ENCODE measurements at regions not wholly inside any gene's neighbourhood (a gene's known extent, or its start where the extent isn't known, plus 50 kb on each side); places are given as distances from the start of the nearest gene placed in this dataset.

DNA sequence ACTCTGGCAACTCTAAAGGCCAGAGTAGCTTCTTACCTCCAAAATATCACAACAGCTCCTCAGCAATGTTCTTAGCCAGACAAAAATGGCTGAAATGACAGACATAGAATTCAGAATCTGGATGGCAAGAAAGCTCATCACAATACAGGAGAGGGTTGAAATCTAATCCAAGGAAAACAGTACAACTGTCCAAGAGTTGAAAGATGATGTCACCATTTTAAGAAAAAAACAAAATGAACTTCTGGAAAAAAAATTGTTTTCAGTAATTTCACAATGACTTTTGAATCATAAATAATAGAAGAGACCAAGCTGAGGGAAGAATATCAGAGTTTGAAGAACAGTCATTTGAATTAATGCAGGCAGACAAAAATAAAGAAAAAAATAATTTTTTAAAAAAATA is 479.5 kb downstream of the ZWINT start:
- H3K9me3 ChIP-seq: no peaks in the 10 kb centered on the region
- no peak for DNase-seq
- TF ChIP-seq POLR2AphosphoS5 (IDR thresholded peaks at IDR 0.05) (no peak), POLR2A (IDR thresholded peaks at IDR 0.05) (no peak), EP300 (IDR thresholded peaks at IDR 0.05; ENCODE audit: low read depth) (no peak)
- TF ChIP-seq, protein P1, sequence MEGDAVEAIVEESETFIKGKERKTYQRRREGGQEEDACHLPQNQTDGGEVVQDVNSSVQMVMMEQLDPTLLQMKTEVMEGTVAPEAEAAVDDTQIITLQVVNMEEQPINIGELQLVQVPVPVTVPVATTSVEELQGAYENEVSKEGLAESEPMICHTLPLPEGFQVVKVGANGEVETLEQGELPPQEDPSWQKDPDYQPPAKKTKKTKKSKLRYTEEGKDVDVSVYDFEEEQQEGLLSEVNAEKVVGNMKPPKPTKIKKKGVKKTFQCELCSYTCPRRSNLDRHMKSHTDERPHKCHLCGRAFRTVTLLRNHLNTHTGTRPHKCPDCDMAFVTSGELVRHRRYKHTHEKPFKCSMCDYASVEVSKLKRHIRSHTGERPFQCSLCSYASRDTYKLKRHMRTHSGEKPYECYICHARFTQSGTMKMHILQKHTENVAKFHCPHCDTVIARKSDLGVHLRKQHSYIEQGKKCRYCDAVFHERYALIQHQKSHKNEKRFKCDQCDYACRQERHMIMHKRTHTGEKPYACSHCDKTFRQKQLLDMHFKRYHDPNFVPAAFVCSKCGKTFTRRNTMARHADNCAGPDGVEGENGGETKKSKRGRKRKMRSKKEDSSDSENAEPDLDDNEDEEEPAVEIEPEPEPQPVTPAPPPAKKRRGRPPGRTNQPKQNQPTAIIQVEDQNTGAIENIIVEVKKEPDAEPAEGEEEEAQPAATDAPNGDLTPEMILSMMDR (IDR thresholded peaks at IDR 0.05): no peak
- no peaks in the 10 kb centered on the region for H3K36me3 ChIP-seq
- intact Hi-C loops (cut with DNase I; ENCODE audit: low total_unique reads): no loop called here
- H3K27ac ChIP-seq: no peak overlapping the region
- in situ Hi-C loops (cut with MboI; ENCODE audit: low pct_ligation_motif_present in 1 of 4, low pct_unique_long_range_greater_than_20kb in 1 of 4, low sequenced_read_pairs in 3 of 4): no loop called here
- H3K27me3 ChIP-seq: no peaks in the 10 kb centered on the region
- no peak overlapping the region for H3K4me3 ChIP-seq
- no peaks in the 10 kb centered on the region for H3K4me1 ChIP-seq

DNA sequence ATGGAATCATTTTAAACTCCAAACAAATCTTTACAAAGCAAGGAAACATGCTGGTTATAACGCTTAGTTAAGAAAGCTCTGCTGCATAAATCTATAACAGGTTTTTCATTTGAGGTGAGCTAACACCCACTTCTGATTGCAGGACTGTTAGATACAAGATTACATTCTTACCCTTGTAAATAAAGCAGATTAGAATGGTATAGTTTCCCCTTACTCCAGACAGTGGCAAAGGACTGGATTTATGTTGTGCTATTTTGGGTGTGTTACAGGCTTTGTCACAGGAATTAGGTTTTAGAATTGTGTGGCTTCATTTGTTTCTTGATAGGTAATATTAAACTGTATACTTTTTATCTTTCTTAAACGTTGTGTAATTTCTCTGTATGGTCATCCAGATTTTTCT is 487.6 kb downstream of the ZWINT start:
- H3K27ac ChIP-seq: no peak overlapping the region
- 46 to 49% methylated on average over 2 of the region's 2 CpGs for WGBS, 2 donors (ENCODE audit: low coverage in 1 of 2)
- H3K9me3 ChIP-seq: no peaks in the 10 kb centered on the region
- TF ChIP-seq EP300 (IDR thresholded peaks at IDR 0.05; ENCODE audit: low read depth) (no peak), POLR2A (IDR thresholded peaks at IDR 0.05) (no peak), POLR2AphosphoS5 (IDR thresholded peaks at IDR 0.05) (no peak)
- TF ChIP-seq, protein P1 (IDR thresholded peaks at IDR 0.05): no peak
- H3K36me3 ChIP-seq: no peaks in the 10 kb centered on the region
- DNase-seq: no peak
- no peaks in the 10 kb centered on the region for H3K4me1 ChIP-seq
- H3K27me3 ChIP-seq: no peaks in the 10 kb centered on the region
- intact Hi-C loops (cut with DNase I; ENCODE audit: low total_unique reads) (no loop called here), in situ Hi-C loops (cut with MboI; ENCODE audit: low pct_ligation_motif_present in 1 of 4, low pct_unique_long_range_greater_than_20kb in 1 of 4, low sequenced_read_pairs in 3 of 4) (no loop called here)
- no peak overlapping the region for H3K4me3 ChIP-seq

DNA sequence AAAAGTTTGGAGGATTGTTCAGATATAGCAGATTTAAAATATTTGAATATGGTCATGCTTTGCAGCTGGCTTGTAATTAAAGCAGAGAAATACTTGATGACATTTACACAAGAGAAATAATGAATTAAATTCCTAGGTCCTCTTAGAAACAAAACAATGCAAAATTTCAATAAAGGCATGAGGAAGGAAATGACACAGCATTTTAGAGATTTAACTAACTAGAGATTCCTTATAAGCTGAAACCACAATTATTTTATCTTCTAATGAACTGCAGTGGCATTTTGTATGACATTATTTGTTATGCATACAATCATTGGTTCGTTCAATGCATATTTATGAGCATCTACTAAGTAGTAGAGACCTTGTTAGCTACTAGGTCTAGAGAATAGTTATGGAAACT is 490.9 kb downstream of the ZWINT start:
- Histone ChIP-seq H3K4me1 (no peaks in the 10 kb centered on the region), H3K9me3 (no peaks in the 10 kb centered on the region), H3K36me3 (no peaks in the 10 kb centered on the region), H3K4me3 (no peak overlapping the region), H3K27me3 (no peaks in the 10 kb centered on the region), H3K27ac (no peak overlapping the region)
- intact Hi-C loops (cut with DNase I; ENCODE audit: low total_unique reads) (no loop called here), in situ Hi-C loops (cut with MboI; ENCODE audit: low pct_ligation_motif_present in 1 of 4, low pct_unique_long_range_greater_than_20kb in 1 of 4, low sequenced_read_pairs in 3 of 4) (no loop called here)
- 36 to 42% methylated on average over 1 of the region's 1 CpG for WGBS, 2 donors (ENCODE audit: low coverage in 1 of 2)
- DNase-seq: no peak
- TF ChIP-seq EP300 (IDR thresholded peaks at IDR 0.05; ENCODE audit: low read depth): no peak
- no peak for TF ChIP-seq POLR2A (IDR thresholded peaks at IDR 0.05)
- no peak for TF ChIP-seq POLR2AphosphoS5 (IDR thresholded peaks at IDR 0.05)
- TF ChIP-seq, protein P1 (IDR thresholded peaks at IDR 0.05): no peak

DNA sequence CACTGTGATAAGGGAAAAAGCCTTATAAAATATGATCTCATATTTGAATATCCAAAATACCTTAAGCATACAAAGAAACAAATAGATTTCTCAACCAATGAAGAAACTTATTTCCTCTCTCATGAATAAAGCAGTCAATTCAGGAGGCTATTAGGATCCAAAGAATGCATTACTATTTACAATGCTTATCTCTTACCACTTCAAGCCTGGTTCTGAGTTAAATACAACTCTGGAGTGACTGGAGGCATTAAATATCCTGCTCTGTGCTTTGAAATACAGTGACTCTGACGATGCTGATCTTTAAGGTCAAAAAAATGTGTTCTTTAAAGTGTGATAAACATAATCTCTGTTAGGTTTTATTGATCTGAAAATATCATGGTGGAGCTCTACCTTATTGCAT is 493.2 kb downstream of the ZWINT start:
- TF ChIP-seq POLR2A (IDR thresholded peaks at IDR 0.05) (no peak), POLR2AphosphoS5 (IDR thresholded peaks at IDR 0.05) (no peak)
- Histone ChIP-seq H3K27me3 (no peaks in the 10 kb centered on the region), H3K4me1 (no peaks in the 10 kb centered on the region), H3K4me3 (no peak overlapping the region), H3K9me3 (no peaks in the 10 kb centered on the region), H3K36me3 (no peaks in the 10 kb centered on the region), H3K27ac (no peak overlapping the region)
- intact Hi-C loops (cut with DNase I; ENCODE audit: low total_unique reads): loop anchor here (5.0 kb wide), 1 partner anchor 831 kb away; no protein-coding TSS in a partner anchor
- 13 to 18% methylated on average over 1 of the region's 1 CpG for WGBS, 2 donors (ENCODE audit: low coverage in 1 of 2)
- in situ Hi-C loops (cut with MboI; ENCODE audit: low pct_ligation_motif_present in 1 of 4, low pct_unique_long_range_greater_than_20kb in 1 of 4, low sequenced_read_pairs in 3 of 4): no loop called here
- no peak for DNase-seq

DNA sequence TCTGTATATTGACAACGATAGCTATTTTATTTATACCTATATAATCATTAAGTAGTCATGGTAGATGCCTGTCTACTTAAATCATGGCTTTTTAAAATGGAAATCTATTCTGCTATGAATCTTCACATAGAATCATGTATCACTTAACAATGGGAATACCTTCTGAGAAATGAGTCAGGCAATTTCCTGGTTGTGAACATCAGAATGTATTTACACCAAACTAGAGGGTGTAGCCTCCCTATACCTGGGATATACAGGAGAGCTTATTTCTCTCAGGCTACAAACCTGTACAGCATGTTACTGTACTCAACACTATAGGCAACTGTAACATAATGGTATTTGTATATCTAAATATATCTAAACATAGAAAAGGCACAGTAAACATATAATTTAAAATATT is 502.3 kb downstream of the ZWINT start:
- in situ Hi-C loops (cut with MboI; ENCODE audit: low pct_ligation_motif_present in 1 of 4, low pct_unique_long_range_greater_than_20kb in 1 of 4, low sequenced_read_pairs in 3 of 4): no loop called here

More for the DNA sequence above, 502.3 kb downstream of the ZWINT start:
- intact Hi-C loops (cut with DNase I; ENCODE audit: low total_unique reads): no loop called here
- H3K27ac ChIP-seq: no peak overlapping the region
- no peaks in the 10 kb centered on the region for H3K27me3 ChIP-seq
- TF ChIP-seq POLR2A (IDR thresholded peaks at IDR 0.05): no peak
- TF ChIP-seq, protein P1 (IDR thresholded peaks at IDR 0.05): no peak
- no peaks in the 10 kb centered on the region for H3K4me1 ChIP-seq
- H3K36me3 ChIP-seq: no peaks in the 10 kb centered on the region
- 66 to 79% methylated on average over 1 of the region's 1 CpG for WGBS, 2 donors (ENCODE audit: low coverage in 1 of 2)
- H3K4me3 ChIP-seq: no peak overlapping the region
- DNase-seq: no peak
- no peaks in the 10 kb centered on the region for H3K9me3 ChIP-seq
